DND-41 (cell line): ENCODE measurements at regions not wholly inside any gene's neighbourhood (a gene's known extent, or its start where the extent isn't known, plus 50 kb on each side); places are given as distances from the start of the nearest gene placed in this dataset.

Experiments
- ATAC-seq: fragments of 200-7000 bp; cut with Tn5 transposase; 3 replicates; pipeline ENCODE4 v1.9.1; 2021; ENCODE audit warnings: low read depth; ENCODE audit not compliant: insufficient read depth
- DNase-seq: peaks from one replicate; pipeline ENCODE4 v3.0.0-alpha.2; 2020
- H2AFZ ChIP-seq: 2 replicates; pipeline ENCODE4 v1.6.0; 2012; ENCODE audit warnings: low read depth, low read length
- H3K27ac ChIP-seq: 2 replicates; pipeline ENCODE4 v1.5.1; 2012; ENCODE audit warnings: low read length, inconsistent platforms
- H3K27me3 ChIP-seq: fragments of 200-600 bp; sonication (generic); 2 replicates; pipeline ENCODE4 v1.6.0; 2012; ENCODE audit warnings: low read length, mild to moderate bottlenecking, inconsistent platforms; ENCODE audit not compliant: insufficient read depth, poor library complexity
- H3K36me3 ChIP-seq: 2 replicates; pipeline ENCODE4 v1.5.1; 2012; ENCODE audit warnings: low read length, inconsistent platforms; ENCODE audit not compliant: insufficient read depth
- H3K4me1 ChIP-seq: 2 replicates; pipeline ENCODE4 v1.5.1; 2012; ENCODE audit warnings: mild to moderate bottlenecking, low read length; ENCODE audit not compliant: insufficient read depth
- H3K4me2 ChIP-seq: 2 replicates; pipeline ENCODE4 v1.6.0; 2012; ENCODE audit warnings: mild to moderate bottlenecking, moderate library complexity, low read length, inconsistent platforms; ENCODE audit not compliant: insufficient read depth
- H3K4me3 ChIP-seq, 2 experiments: fragments of 200-600 bp in 1 of 2; shearing (Covaris generic) in 1 of 2; 2 replicates each; pipeline ENCODE4 v1.5.1; 2012 to 2016; ENCODE audit warnings: inconsistent platforms in 2 of 2, low read length in 2 of 2, mild to moderate bottlenecking in 2 of 2, low read depth in 1 of 2, moderate library complexity in 1 of 2
- H3K79me2 ChIP-seq: 2 replicates; pipeline ENCODE4 v1.6.0; 2012; ENCODE audit warnings: low read length, inconsistent platforms; ENCODE audit not compliant: insufficient read depth
- H3K9ac ChIP-seq: 2 replicates; pipeline ENCODE4 v1.6.0; 2012; ENCODE audit warnings: low read depth, mild to moderate bottlenecking, inconsistent platforms, low read length, moderate library complexity
- H3K9me3 ChIP-seq: 2 replicates; pipeline ENCODE4 v1.5.1; 2012; ENCODE audit warnings: low read length, moderate library complexity, mild to moderate bottlenecking, inconsistent platforms; ENCODE audit not compliant: insufficient read depth, severe bottlenecking
- H4K20me1 ChIP-seq: 2 replicates; pipeline ENCODE4 v1.6.0; 2012; ENCODE audit warnings: low read length; ENCODE audit not compliant: insufficient read depth
- EZH2 ChIP-seq: IDR thresholded peaks from 3 replicates; pipeline ENCODE4 v1.6.1; 2012; ENCODE audit warnings: borderline replicate concordance, low read depth, mild to moderate bottlenecking, moderate library complexity, low read length, inconsistent platforms; ENCODE audit not compliant: severe bottlenecking
- TF ChIP-seq, protein P1 (sequence below): IDR thresholded peaks from 2 replicates; pipeline ENCODE4 v1.5.1; 2012; ENCODE audit warnings: borderline replicate concordance, low read length, moderate library complexity, mild to moderate bottlenecking; ENCODE audit not compliant: poor library complexity, severe bottlenecking; ENCODE audit errors: extremely low read depth

DNA sequence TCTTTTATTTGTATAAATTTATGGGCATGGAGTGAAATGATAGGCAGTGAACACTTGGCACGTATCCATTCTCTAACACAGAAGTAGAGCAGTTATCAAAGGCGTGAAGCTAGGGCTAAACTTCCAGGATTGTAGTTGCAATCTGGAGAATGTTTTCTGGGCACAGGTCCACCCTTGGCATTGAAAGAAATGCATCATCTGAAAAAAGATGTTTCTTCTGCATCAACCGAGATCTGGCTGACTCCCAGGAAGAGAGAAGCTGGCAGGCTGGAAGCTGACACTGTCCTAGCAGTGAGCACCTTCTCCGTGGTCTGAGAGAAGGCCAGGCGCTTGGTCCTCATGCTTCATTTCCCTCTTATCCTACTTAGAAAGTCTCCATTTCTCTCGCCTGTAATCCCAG lies 600.0 kb downstream of the BRD1 start:
- Histone ChIP-seq H3K36me3 (no peaks in the 10 kb centered on the region), H3K9ac (no peak overlapping the region), H3K4me3 (no peak overlapping the region), H3K9me3 (no peaks in the 10 kb centered on the region), H3K27ac (no peak overlapping the region), H2AFZ (no peak overlapping the region), H3K4me1 (no peaks in the 10 kb centered on the region), H4K20me1 (peaks cover 13% of the 10 kb centered on the region), H3K79me2 (no peaks in the 10 kb centered on the region), H3K27me3 (no peaks in the 10 kb centered on the region), H3K4me2 (no peak overlapping the region)
- TF ChIP-seq, protein P1, sequence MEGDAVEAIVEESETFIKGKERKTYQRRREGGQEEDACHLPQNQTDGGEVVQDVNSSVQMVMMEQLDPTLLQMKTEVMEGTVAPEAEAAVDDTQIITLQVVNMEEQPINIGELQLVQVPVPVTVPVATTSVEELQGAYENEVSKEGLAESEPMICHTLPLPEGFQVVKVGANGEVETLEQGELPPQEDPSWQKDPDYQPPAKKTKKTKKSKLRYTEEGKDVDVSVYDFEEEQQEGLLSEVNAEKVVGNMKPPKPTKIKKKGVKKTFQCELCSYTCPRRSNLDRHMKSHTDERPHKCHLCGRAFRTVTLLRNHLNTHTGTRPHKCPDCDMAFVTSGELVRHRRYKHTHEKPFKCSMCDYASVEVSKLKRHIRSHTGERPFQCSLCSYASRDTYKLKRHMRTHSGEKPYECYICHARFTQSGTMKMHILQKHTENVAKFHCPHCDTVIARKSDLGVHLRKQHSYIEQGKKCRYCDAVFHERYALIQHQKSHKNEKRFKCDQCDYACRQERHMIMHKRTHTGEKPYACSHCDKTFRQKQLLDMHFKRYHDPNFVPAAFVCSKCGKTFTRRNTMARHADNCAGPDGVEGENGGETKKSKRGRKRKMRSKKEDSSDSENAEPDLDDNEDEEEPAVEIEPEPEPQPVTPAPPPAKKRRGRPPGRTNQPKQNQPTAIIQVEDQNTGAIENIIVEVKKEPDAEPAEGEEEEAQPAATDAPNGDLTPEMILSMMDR: no peak
- DNase-seq: no peak
- no peak for ATAC-seq

DNA sequence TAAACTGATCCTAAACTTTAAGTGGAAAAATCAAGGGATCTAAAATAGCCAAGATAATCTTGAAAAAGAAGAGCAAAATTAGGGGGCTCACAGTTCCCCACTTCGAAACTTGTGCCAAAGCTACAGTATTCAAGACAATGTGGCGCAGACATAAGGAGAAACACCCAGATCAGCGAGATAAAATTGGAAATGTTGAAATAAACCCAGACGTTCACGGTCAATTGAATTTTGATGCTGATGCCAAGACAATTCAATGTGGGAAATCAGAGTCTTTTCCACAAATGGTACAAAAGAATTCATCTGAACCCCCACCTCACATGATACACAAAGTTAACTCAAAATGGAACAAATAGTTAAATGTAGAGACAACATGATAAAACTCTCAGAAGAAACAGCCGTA lies 601.6 kb downstream of the BRD1 start:
- H2AFZ ChIP-seq: no peak overlapping the region
- no peak for ATAC-seq

DNA sequence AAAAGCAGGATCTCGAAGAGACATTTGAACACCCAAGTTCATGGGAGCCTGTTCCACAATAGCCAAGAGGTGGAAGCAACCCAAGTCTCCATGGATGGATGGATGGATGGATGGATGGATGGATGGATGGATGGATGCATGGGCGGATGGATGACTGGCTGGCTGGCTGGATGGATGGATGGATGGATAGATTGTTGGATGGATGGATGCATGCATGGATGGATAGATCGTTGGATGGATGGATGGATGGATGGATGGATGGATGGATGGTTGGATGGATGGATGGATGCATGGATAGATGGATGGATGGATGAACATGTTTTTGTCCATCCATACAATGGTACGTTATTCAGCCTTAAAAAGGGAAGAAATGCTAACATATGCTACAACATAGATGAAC lies 603.4 kb downstream of the BRD1 start:
- H3K36me3 ChIP-seq: no peaks in the 10 kb centered on the region
- DNase-seq (no peak), ATAC-seq (no peak)
- H3K9me3 ChIP-seq: no peaks in the 10 kb centered on the region
- H2AFZ ChIP-seq: no peak overlapping the region
- H4K20me1 ChIP-seq: peaks cover 3% of the 10 kb centered on the region
- no peak overlapping the region for H3K9ac ChIP-seq
- no peaks in the 10 kb centered on the region for H3K4me1 ChIP-seq
- TF ChIP-seq EZH2: no peak
- TF ChIP-seq, protein P1: no peak
- no peaks in the 10 kb centered on the region for H3K27me3 ChIP-seq
- H3K4me3 ChIP-seq: no peak overlapping the region
- H3K27ac ChIP-seq: no peak overlapping the region
- no peak overlapping the region for H3K4me2 ChIP-seq
- H3K79me2 ChIP-seq: no peaks in the 10 kb centered on the region

More for the DNA sequence above, 601.6 kb downstream of the BRD1 start:
- no peaks in the 10 kb centered on the region for H3K4me1 ChIP-seq
- no peak overlapping the region for H3K9ac ChIP-seq
- no peaks in the 10 kb centered on the region for H3K36me3 ChIP-seq
- no peak overlapping the region for H3K27ac ChIP-seq
- no peaks in the 10 kb centered on the region for H3K27me3 ChIP-seq
- TF ChIP-seq EZH2: no peak
- TF ChIP-seq, protein P1: no peak
- no peak for DNase-seq
- no peaks in the 10 kb centered on the region for H3K79me2 ChIP-seq
- no peak overlapping the region for H3K4me2 ChIP-seq
- no peak overlapping the region for H3K4me3 ChIP-seq
- H3K9me3 ChIP-seq: no peaks in the 10 kb centered on the region
- peaks cover 13% of the 10 kb centered on the region for H4K20me1 ChIP-seq

DNA sequence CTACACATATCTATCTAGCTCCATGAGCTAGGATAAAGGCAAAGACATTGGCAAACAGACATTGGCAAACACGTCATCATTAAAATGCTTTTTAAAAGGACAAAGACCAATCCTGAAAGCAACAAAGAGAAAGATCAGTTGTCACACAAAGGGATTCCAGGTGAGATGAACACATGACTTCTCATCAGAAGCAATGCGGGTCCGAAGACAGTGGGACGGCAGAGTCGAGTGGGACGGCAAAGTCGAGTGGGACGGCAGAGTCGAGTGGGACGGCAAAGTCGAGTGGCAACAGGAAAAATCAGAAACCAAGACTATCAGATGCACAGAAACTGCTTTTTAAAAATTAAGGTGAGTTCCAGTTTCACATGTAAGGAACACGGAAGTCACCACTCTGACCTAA lies 609.5 kb downstream of the BRD1 start:
- TF ChIP-seq, protein P1: no peak
- TF ChIP-seq EZH2: no peak
- ATAC-seq: no peak
- Histone ChIP-seq H3K4me3 (no peak overlapping the region), H3K9ac (no peak overlapping the region), H4K20me1 (no peaks in the 10 kb centered on the region), H3K79me2 (no peaks in the 10 kb centered on the region), H3K27me3 (no peaks in the 10 kb centered on the region), H3K4me1 (no peaks in the 10 kb centered on the region), H3K4me2 (no peak overlapping the region), H3K9me3 (peaks cover 5% of the 10 kb centered on the region), H2AFZ (no peak overlapping the region), H3K36me3 (no peaks in the 10 kb centered on the region), H3K27ac (no peak overlapping the region)
- no peak for DNase-seq
